H1 (cell line): ENCODE measurements at regions not wholly inside any gene's neighbourhood (a gene's known extent, or its start where the extent isn't known, plus 50 kb on each side); places are given as distances from the start of the nearest gene placed in this dataset.

ENCODE experiments used
- BACH1 ChIP-seq: IDR thresholded peaks from 2 replicates; pipeline ENCODE4 v1.6.1; 2012; ENCODE audit warnings: low read length, improper control_type of control experiment
- CEBPB ChIP-seq: IDR thresholded peaks from 2 replicates; pipeline ENCODE4 v1.6.1; 2012; ENCODE audit warnings: low read depth, low read length
- CTBP2 ChIP-seq: IDR thresholded peaks from 2 replicates; pipeline ENCODE4 v1.7.0; 2011; ENCODE audit warnings: borderline replicate concordance, mild to moderate bottlenecking, moderate library complexity, mixed read lengths, low read length; ENCODE audit not compliant: insufficient read depth, insufficient read length
- SIN3A ChIP-seq, 2 experiments: IDR thresholded peaks in 1 of 2; conservative IDR thresholded peaks in 1 of 2; 2 replicates each; pipeline ENCODE4 v1.6.1; 2011 to 2012; ENCODE audit warnings: low read length in 2 of 2, improper control_type of control experiment in 1 of 2, low read depth in 1 of 2, mild to moderate bottlenecking in 1 of 2
- SP4 ChIP-seq: IDR thresholded peaks from 2 replicates; pipeline ENCODE4 v1.6.1; 2012; ENCODE audit warnings: low read length, inconsistent platforms

DNA sequence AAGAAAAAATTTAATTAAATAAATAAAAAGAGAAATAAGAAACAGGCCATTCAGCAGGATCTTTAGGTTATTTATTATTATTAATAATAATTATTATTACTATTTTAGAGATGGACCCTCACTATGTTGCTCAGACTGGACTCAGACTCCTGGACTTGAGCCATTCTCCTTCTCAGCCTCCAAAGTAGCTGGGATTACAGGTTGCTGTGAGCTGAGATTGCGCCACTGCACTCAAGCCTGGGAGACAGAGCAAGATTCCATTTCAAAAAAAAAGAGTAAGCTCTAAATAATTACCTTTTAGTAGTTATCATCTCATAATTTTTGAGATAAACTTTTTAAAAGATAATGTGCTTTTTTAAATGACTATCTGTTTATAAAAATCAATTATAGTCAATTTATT is 1102.8 kb upstream of the GJE1 start (continued):
- TF ChIP-seq CEBPB (no peak), CTBP2 (no peak), SP4 (no peak), BACH1 (no peak), SIN3A (conservative IDR thresholded peaks at IDR 0.05 in 1 of 2, IDR thresholded peaks at IDR 0.05 in 1 of 2; ENCODE audit: low read depth in 1 of 2, low read length in 2 of 2) (no peak)
